ENCODE measurements at regions not wholly inside any gene's neighbourhood (a gene's known extent, or its start where the extent isn't known, plus 50 kb on each side); places are given as distances from the start of the nearest gene placed in this dataset.

DNA sequence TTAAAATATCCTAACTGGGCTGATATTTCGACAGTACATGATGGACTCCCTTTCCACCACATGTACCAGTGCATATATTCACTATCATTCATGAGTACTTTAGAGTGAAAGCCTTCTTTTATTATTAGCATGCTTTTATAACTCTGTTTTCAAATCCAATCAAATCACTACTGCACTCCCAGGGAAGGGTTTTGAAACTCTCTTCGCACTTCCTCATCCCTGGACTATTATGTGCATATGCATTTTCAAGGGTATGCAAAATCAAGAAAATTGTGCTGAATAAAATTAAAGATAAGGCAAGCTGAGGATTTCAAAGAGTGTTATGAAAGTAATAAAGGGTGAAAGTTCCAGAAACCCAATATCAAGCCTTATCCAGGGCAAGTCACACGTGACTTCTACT is 411.4 kb upstream of the PDZRN3 start:
- DNase-seq (ENCODE audit: low read depth), result no peak
- no peak overlapping the region for H3K4me3 ChIP-seq (ENCODE audit: low read depth, low read length)
- TF ChIP-seq, protein P1, sequence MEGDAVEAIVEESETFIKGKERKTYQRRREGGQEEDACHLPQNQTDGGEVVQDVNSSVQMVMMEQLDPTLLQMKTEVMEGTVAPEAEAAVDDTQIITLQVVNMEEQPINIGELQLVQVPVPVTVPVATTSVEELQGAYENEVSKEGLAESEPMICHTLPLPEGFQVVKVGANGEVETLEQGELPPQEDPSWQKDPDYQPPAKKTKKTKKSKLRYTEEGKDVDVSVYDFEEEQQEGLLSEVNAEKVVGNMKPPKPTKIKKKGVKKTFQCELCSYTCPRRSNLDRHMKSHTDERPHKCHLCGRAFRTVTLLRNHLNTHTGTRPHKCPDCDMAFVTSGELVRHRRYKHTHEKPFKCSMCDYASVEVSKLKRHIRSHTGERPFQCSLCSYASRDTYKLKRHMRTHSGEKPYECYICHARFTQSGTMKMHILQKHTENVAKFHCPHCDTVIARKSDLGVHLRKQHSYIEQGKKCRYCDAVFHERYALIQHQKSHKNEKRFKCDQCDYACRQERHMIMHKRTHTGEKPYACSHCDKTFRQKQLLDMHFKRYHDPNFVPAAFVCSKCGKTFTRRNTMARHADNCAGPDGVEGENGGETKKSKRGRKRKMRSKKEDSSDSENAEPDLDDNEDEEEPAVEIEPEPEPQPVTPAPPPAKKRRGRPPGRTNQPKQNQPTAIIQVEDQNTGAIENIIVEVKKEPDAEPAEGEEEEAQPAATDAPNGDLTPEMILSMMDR (IDR thresholded peaks at IDR 0.05; ENCODE audit: insufficient read depth, low read length), result no peak

DNA sequence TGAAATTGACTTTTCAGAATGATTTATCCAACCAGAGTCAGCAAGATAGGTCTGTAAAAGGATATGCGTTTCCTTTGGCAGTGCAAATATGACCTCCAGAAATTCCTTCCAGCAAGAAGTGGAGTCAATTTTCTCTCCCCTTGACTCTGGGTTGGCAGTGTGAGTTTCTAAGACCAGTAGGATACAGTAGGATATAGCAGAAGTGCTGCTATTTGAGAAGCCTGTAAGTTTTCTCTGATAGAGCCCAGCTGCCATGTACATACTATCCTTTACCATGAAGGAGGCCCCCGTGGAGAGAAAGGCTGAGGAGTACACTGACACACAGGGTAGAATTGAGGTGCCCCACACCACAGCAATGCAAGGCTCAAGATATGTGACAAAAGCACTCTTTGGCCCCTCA is 409.1 kb upstream of the PDZRN3 start:
- H3K4me3 ChIP-seq (ENCODE audit: low read depth, low read length), result no peak overlapping the region
- TF ChIP-seq, protein P1 (IDR thresholded peaks at IDR 0.05; ENCODE audit: insufficient read depth, low read length), result no peak
- no peak for DNase-seq (ENCODE audit: low read depth)

DNA sequence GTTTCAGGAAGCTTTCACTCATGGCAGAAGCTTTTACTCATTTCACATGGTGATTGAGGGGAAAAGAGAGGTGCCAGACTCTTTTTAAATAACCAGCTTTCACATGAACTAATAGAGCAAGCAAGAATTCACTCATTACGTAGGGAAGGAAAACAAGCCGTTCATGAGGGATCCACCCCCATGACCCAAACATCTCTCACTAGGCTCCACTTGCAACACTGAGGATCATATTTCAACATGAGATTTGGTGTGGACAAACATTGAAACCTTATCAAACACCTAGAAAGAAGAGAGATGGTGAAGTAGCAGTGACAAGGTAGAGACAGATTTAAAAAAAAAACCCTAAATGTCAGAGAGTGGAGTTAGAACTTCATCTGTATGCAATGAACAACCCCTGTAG is 408.6 kb upstream of the PDZRN3 start:
- H3K4me3 ChIP-seq (ENCODE audit: low read depth, low read length), result no peak overlapping the region
- DNase-seq (ENCODE audit: low read depth), result no peak
- TF ChIP-seq, protein P1 (IDR thresholded peaks at IDR 0.05; ENCODE audit: insufficient read depth, low read length), result no peak

DNA sequence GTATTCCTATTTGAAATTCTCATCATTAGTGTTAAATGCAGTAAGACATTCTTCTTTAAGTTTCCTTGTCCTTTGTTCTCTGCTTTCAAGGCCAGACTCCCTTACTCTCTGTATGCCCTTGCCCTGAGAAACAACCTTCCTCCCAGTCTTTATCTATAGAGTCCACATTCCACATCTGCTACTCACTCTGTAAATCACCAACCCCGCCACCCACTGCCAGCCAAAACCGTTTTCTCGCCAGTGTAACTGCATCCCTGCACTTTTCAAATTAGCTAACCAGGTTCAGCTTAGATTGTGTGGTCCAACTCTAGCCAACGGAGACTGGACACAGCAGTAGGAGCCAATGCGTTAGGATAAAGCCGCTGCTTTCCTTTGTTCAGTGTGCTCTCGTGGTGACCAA is 402.4 kb upstream of the PDZRN3 start:
- H3K4me3 ChIP-seq (ENCODE audit: low read depth, low read length), result no peak overlapping the region
- TF ChIP-seq, protein P1 (IDR thresholded peaks at IDR 0.05; ENCODE audit: insufficient read depth, low read length), result no peak
- no peak for DNase-seq (ENCODE audit: low read depth)

DNA sequence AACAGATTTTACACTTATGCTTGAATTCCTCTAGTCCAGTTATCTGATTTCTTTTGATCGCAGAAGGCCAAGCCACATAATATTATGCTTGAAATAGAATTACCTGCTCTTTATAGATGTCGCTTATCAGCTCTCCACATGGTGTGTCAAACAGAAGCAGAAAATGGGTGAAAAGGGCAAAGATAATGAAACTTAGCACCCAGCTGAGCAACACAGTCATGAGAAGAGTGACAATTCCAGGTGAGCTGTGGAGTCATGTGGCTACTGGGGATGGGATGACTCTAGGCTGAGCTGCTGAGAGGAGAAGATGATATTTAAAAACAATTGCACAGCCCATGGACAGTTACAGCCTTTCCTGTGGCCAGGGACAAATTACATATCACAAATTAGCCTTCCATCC is 398.7 kb upstream of the PDZRN3 start:
- no peak overlapping the region for H3K4me3 ChIP-seq (ENCODE audit: low read depth, low read length)
- no peak for DNase-seq (ENCODE audit: low read depth)
- TF ChIP-seq, protein P1 (IDR thresholded peaks at IDR 0.05; ENCODE audit: insufficient read depth, low read length), result no peak

DNA sequence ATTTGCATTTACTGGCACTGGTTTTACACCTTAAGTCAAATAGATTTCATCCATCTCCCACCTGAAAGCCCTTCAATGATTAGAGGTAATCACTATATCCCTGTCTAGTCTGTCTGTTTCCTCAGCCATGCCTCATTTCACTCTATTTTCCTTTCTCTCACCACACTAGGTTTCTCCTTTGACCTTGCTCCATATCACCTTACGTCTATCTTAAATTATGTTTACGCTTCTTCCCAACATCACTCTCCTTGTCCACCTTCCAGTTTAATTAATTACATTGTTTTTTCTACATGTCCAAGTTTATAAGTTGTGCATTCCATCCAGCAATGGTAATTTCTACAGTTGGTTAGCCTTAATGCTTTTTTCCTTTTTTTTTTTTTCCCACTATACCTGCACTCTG is 396.7 kb upstream of the PDZRN3 start:
- no peak for DNase-seq (ENCODE audit: low read depth)
- TF ChIP-seq, protein P1 (IDR thresholded peaks at IDR 0.05; ENCODE audit: insufficient read depth, low read length), result no peak
- no peak overlapping the region for H3K4me3 ChIP-seq (ENCODE audit: low read depth, low read length)
